K562 (cell line): ENCODE measurements at regions not wholly inside any gene's neighbourhood (a gene's known extent, or its start where the extent isn't known, plus 50 kb on each side); places are given as distances from the start of the nearest gene placed in this dataset.

Source experiments
- FOS ChIP-seq: IDR thresholded peaks from 3 replicates; pipeline ENCODE4 v1.6.1; 2011; ENCODE audit not compliant: insufficient read length; ENCODE audit errors: extremely low read depth
- MAFK ChIP-seq: IDR thresholded peaks from 2 replicates; pipeline ENCODE4 v1.6.1; 2011; ENCODE audit warnings: low read length, improper control_type of control experiment
- POLR2A ChIP-seq: fragments of 450-650 bp; conservative IDR thresholded peaks from 2 replicates; pipeline ENCODE4 v1.6.1; 2016
- ZNF274 ChIP-seq: IDR thresholded peaks from 2 replicates; pipeline ENCODE4 v1.6.1; 2011; ENCODE audit warnings: low read depth, mild to moderate bottlenecking, low read length, moderate library complexity, borderline replicate concordance
- TF ChIP-seq, protein P1 (sequence below), 2 experiments: fragments of 450-650 bp in 1 of 2; sonication (generic) in 1 of 2; formaldehyde crosslinking in 1 of 2; IDR thresholded peaks in 1 of 2; conservative IDR thresholded peaks in 1 of 2; 2 replicates each; pipeline versions ENCODE4 v1.6.1 to v1.8.1; 2016 to 2023; ENCODE audit warnings: mild to moderate bottlenecking in 2 of 2, moderate library complexity in 2 of 2, inconsistent platforms in 1 of 2, missing genetic modification reagents in 1 of 2
- TF ChIP-seq, protein P2 (sequence below): sonication (generic); formaldehyde crosslinking; IDR thresholded peaks from 2 replicates; pipeline ENCODE4 v1.8.0; 2023; ENCODE audit warnings: mild to moderate bottlenecking, missing genetic modification reagents
- TF ChIP-seq, protein P3 (sequence below): fragments of 250-450 bp; sonication (Bioruptor Pico); IDR thresholded peaks from 2 replicates; pipeline ENCODE4 v1.8.0; 2021; ENCODE audit warnings: moderate library complexity, mild to moderate bottlenecking, inconsistent platforms

DNA sequence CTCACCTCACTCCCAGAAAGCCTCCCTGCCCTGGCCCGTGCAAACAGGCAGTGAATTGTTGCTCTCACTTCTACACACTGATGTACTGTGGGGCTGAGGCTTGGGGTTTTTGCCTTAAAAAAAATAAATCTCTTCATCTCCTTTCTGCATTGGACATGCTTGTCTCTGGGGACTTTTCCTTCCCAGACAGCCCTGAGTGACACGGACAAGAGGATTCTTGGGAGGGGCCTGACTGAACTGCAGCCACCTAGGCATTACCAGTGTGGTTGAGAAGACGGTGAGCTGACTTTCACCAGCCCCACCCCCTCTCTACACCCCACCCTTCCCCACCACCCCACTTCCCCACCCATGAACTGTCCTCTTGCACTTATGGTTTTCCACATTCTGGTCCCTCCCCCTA, 51.6 kb upstream of the PARP11 start:
- no peak for TF ChIP-seq FOS
- TF ChIP-seq, protein P1, sequence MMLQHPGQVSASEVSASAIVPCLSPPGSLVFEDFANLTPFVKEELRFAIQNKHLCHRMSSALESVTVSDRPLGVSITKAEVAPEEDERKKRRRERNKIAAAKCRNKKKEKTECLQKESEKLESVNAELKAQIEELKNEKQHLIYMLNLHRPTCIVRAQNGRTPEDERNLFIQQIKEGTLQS (IDR thresholded peaks at IDR 0.05) = no peak
- TF ChIP-seq, protein P1 (CRISPR knock-in tag; conservative IDR thresholded peaks at IDR 0.05) = no peak
- no peak for TF ChIP-seq POLR2A
- TF ChIP-seq ZNF274 = no peak
- TF ChIP-seq, protein P2, sequence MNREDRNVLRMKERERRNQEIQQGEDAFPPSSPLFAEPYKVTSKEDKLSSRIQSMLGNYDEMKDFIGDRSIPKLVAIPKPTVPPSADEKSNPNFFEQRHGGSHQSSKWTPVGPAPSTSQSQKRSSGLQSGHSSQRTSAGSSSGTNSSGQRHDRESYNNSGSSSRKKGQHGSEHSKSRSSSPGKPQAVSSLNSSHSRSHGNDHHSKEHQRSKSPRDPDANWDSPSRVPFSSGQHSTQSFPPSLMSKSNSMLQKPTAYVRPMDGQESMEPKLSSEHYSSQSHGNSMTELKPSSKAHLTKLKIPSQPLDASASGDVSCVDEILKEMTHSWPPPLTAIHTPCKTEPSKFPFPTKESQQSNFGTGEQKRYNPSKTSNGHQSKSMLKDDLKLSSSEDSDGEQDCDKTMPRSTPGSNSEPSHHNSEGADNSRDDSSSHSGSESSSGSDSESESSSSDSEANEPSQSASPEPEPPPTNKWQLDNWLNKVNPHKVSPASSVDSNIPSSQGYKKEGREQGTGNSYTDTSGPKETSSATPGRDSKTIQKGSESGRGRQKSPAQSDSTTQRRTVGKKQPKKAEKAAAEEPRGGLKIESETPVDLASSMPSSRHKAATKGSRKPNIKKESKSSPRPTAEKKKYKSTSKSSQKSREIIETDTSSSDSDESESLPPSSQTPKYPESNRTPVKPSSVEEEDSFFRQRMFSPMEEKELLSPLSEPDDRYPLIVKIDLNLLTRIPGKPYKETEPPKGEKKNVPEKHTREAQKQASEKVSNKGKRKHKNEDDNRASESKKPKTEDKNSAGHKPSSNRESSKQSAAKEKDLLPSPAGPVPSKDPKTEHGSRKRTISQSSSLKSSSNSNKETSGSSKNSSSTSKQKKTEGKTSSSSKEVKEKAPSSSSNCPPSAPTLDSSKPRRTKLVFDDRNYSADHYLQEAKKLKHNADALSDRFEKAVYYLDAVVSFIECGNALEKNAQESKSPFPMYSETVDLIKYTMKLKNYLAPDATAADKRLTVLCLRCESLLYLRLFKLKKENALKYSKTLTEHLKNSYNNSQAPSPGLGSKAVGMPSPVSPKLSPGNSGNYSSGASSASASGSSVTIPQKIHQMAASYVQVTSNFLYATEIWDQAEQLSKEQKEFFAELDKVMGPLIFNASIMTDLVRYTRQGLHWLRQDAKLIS = no peak
- TF ChIP-seq MAFK = no peak
- TF ChIP-seq, protein P3, sequence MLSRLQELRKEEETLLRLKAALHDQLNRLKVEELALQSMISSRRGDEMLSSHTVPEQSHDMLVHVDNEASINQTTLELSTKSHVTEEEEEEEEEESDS (CRISPR knock-in tag) = no peak
